ENCODE measurements at regions not wholly inside any gene's neighbourhood (a gene's known extent, or its start where the extent isn't known, plus 50 kb on each side); places are given as distances from the start of the nearest gene placed in this dataset.

DNA sequence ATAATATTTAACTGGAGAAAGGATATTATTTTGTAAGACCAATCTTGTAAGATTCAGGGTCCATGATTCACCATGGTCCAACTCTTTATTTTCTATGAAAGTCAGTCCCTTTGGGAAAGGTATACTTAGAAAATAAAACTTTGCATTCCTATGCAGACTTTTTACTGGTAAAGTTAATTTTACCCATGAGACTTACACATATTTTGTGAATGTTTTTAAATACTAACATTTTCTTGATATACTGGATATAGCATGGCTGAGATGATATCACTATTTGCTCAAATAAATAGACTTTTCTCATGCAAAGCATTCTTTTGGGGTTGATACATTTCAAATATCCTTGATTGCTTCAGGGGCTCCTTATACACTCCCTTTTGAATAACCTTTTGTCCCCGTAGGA lies 512.1 kb downstream of the MAN2A1 start:
- Histone ChIP-seq H3K27ac (no peak overlapping the region), H3K36me3 (no peaks in the 10 kb centered on the region), H3K27me3 (no peaks in the 10 kb centered on the region), H3K9me3 (no peaks in the 10 kb centered on the region), H3K4me3 (replicated peaks in 1 of 3) (no peak overlapping the region), H3K4me1 (no peaks in the 10 kb centered on the region)
- intact Hi-C loops (cut with DNase I): no loop called here
- no peak for TF ChIP-seq POLR2A (IDR thresholded peaks at IDR 0.05)
- TF ChIP-seq, protein P1, sequence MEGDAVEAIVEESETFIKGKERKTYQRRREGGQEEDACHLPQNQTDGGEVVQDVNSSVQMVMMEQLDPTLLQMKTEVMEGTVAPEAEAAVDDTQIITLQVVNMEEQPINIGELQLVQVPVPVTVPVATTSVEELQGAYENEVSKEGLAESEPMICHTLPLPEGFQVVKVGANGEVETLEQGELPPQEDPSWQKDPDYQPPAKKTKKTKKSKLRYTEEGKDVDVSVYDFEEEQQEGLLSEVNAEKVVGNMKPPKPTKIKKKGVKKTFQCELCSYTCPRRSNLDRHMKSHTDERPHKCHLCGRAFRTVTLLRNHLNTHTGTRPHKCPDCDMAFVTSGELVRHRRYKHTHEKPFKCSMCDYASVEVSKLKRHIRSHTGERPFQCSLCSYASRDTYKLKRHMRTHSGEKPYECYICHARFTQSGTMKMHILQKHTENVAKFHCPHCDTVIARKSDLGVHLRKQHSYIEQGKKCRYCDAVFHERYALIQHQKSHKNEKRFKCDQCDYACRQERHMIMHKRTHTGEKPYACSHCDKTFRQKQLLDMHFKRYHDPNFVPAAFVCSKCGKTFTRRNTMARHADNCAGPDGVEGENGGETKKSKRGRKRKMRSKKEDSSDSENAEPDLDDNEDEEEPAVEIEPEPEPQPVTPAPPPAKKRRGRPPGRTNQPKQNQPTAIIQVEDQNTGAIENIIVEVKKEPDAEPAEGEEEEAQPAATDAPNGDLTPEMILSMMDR (IDR thresholded peaks at IDR 0.05): no peak
- DNase-seq: no peak
- WGBS, 2 donors: 51 to 52% methylated on average over 1 of the region's 1 CpG

DNA sequence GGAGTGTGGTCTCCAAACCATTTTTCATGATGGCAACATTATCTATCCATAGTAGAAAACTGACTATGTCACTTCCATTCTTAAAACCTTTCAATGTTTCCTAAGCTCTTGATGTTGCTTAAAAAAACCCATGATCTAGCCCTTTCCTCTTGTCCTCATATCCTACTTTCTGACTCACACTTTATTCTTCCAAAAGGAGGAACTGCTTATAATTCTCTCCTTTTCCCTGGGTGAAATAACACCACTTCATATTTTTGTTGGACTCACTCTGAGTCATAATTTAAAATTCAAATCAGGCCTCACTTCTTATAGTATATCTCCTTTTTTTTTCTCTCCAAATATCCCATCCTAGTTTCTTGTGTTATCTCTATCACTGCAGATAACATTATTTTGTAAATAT lies 513.9 kb downstream of the MAN2A1 start:
- Histone ChIP-seq H3K4me1 (no peaks in the 10 kb centered on the region), H3K36me3 (no peaks in the 10 kb centered on the region), H3K27me3 (no peaks in the 10 kb centered on the region), H3K9me3 (no peaks in the 10 kb centered on the region), H3K4me3 (replicated peaks in 1 of 3) (no peak overlapping the region), H3K27ac (no peak overlapping the region)
- intact Hi-C loops (cut with DNase I): no loop called here
- DNase-seq: no peak
- no peak for TF ChIP-seq POLR2A (IDR thresholded peaks at IDR 0.05)
- TF ChIP-seq, protein P1 (IDR thresholded peaks at IDR 0.05): no peak

GRCh38 chr5:110209401-110209800 lies 517.1 kb downstream of the TMEM232 start:
- WGBS, 2 donors: 84 to 88% methylated on average over 3 of the region's 3 CpGs
- intact Hi-C loops (cut with DNase I): no loop called here
- no peaks in the 10 kb centered on the region for H3K4me1 ChIP-seq
- no peaks in the 10 kb centered on the region for H3K9me3 ChIP-seq
- no peak for DNase-seq
- H3K4me3 ChIP-seq (replicated peaks in 1 of 3): no peak overlapping the region
- TF ChIP-seq POLR2A (IDR thresholded peaks at IDR 0.05): no peak
- TF ChIP-seq, protein P1 (IDR thresholded peaks at IDR 0.05): no peak
- no peaks in the 10 kb centered on the region for H3K27me3 ChIP-seq
- H3K36me3 ChIP-seq: no peaks in the 10 kb centered on the region
- H3K27ac ChIP-seq: no peak overlapping the region

DNA sequence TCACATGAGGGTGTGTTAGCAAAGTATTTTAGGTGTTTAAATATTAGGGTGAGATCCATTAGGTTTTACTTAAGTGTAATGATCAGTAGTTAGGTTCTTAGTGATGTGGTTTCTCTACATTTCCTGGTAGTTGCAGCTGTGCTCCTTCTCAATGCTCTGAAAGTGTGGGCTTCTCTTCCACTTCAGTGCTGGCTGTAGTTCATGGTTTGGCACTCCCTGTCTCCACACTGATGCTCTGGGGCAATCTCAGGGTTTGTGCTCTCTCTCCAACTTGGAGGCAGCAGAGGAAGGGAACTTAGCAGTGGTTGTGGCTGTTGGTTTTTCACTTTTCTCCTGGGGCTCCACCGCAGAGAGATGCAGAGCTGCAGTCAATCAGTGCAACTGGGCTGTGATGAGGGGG lies 507.5 kb downstream of the TMEM232 start:
- H3K4me3 ChIP-seq (replicated peaks in 1 of 3): no peak overlapping the region
- no peak for DNase-seq
- no peak for TF ChIP-seq POLR2A (IDR thresholded peaks at IDR 0.05)
- TF ChIP-seq, protein P1 (IDR thresholded peaks at IDR 0.05): no peak
- no peaks in the 10 kb centered on the region for H3K27me3 ChIP-seq
- 100% methylated on average over 1 of the region's 1 CpG for WGBS, 2 donors
- H3K36me3 ChIP-seq: no peaks in the 10 kb centered on the region
- intact Hi-C loops (cut with DNase I): no loop called here
- H3K4me1 ChIP-seq: no peaks in the 10 kb centered on the region
- no peaks in the 10 kb centered on the region for H3K9me3 ChIP-seq
- H3K27ac ChIP-seq: no peak overlapping the region

DNA sequence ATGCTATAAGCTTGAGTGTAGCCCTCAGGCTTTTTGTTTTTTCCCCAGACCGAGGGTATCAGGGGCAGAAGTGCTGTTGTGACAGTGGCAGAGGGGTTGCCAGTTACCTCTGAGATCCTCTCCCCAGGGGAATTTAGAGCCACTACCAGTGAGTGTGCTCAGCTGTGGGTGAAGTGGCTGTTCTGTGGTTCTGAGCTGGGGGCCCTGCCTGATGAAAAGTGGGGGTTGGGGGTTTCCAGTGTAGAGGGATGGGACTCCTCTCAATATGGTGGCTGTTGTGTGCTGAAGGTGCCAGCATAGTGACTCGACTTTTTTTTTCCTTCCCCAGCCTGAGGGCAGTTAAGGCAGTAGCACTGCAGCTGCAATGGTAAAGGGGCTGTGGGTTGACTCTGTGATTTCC lies 506.7 kb downstream of the TMEM232 start:
- 71 to 85% methylated on average over 2 of the region's 2 CpGs for WGBS, 2 donors
- H3K27ac ChIP-seq: no peak overlapping the region
- H3K4me3 ChIP-seq (replicated peaks in 1 of 3): no peak overlapping the region
- no peaks in the 10 kb centered on the region for H3K4me1 ChIP-seq
- intact Hi-C loops (cut with DNase I): no loop called here
- H3K27me3 ChIP-seq: no peaks in the 10 kb centered on the region
- no peaks in the 10 kb centered on the region for H3K9me3 ChIP-seq
- no peak for DNase-seq
- no peak for TF ChIP-seq POLR2A (IDR thresholded peaks at IDR 0.05)
- TF ChIP-seq, protein P1 (IDR thresholded peaks at IDR 0.05): no peak
- H3K36me3 ChIP-seq: no peaks in the 10 kb centered on the region
